Stromal cell of bone marrow (primary cell): ENCODE measurements at regions not wholly inside any gene's neighbourhood (a gene's known extent, or its start where the extent isn't known, plus 50 kb on each side); places are given as distances from the start of the nearest gene placed in this dataset.

ENCODE experiments used
- DNase-seq: peaks from one replicate; pipeline ENCODE4 v3.0.0-alpha.2; 2012; ENCODE audit warnings: low read depth

- no peak for DNase-seq
Measured at GRCh38 chr22:22038178-22038880, 55.7 kb upstream of the TOP3B start.

GRCh38 chr22:22037740-22038139, 55.2 kb upstream of the TOP3B start:
- peak; percentile 15 for DNase-seq

- DNase-seq, result no peak
Measured at GRCh38 chr22:22037229-22037628, 54.6 kb upstream of the TOP3B start.

GRCh38 chr22:22036588-22036987, 54.0 kb upstream of the TOP3B start:
- DNase-seq, result no peak

- no peak for DNase-seq
Measured at GRCh38 chr22:22035771-22036314, 53.3 kb upstream of the TOP3B start.

- no peak for DNase-seq
Measured at GRCh38 chr22:22035203-22035602, 52.6 kb upstream of the TOP3B start.

GRCh38 chr22:22034469-22035132, 52.0 kb upstream of the TOP3B start:
- DNase-seq, result no peak

GRCh38 chr22:22033803-22034468, 51.3 kb upstream of the TOP3B start:
- DNase-seq, result no peak

- no peak for DNase-seq
Measured at GRCh38 chr22:22032906-22033802, 50.6 kb upstream of the TOP3B start.

GRCh38 chr22:22032099-22032905, 49.7 kb upstream of the TOP3B start:
- DNase-seq, result no peak
